GM18511 (cell line): ENCODE measurements at regions not wholly inside any gene's neighbourhood (a gene's known extent, or its start where the extent isn't known, plus 50 kb on each side); places are given as distances from the start of the nearest gene placed in this dataset.

Experiments used
- ATAC-seq: cut with Tn5 transposase; IDR thresholded peaks from one replicate; pipeline ENCODE4 v1.9.1; 2021; ENCODE audit warnings: mild to moderate bottlenecking, moderate library complexity; ENCODE audit not compliant: unreplicated experiment

GRCh38 chr4:149927514-149927913 is 111.9 kb upstream of the IQCM start:
- ATAC-seq, result no peak

- ATAC-seq, result no peak
Observed at GRCh38 chr4:149928507-149928906, 112.9 kb upstream of the IQCM start.

GRCh38 chr4:149931431-149931830 is 115.8 kb upstream of the IQCM start:
- ATAC-seq, result no peak

GRCh38 chr4:149932188-149932587 is 116.5 kb upstream of the IQCM start:
- ATAC-seq, result no peak

GRCh38 chr4:149933120-149933519 is 117.5 kb upstream of the IQCM start:
- ATAC-seq, result no peak

GRCh38 chr4:149933883-149934282 is 118.2 kb upstream of the IQCM start:
- ATAC-seq, result no peak

- ATAC-seq, result no peak
Observed at GRCh38 chr4:149949381-149949780, 128.9 kb upstream of the DCLK2 start.

GRCh38 chr4:149951152-149951900 is 126.9 kb upstream of the DCLK2 start:
- ATAC-seq, result no peak

- no peak for ATAC-seq
Observed at GRCh38 chr4:149952101-149952500, 126.1 kb upstream of the DCLK2 start.

GRCh38 chr4:149952716-149953115 is 125.5 kb upstream of the DCLK2 start:
- no peak for ATAC-seq

- no peak for ATAC-seq
Observed at GRCh38 chr4:149955780-149956390, 122.4 kb upstream of the DCLK2 start.

GRCh38 chr4:149956678-149957077 is 121.6 kb upstream of the DCLK2 start:
- no peak for ATAC-seq

GRCh38 chr4:149961876-149962597 is 116.2 kb upstream of the DCLK2 start:
- ATAC-seq, result no peak

- ATAC-seq, result no peak
Observed at GRCh38 chr4:149964001-149964796, 114.0 kb upstream of the DCLK2 start.

GRCh38 chr4:149965206-149965605 is 113.0 kb upstream of the DCLK2 start:
- ATAC-seq, result no peak

GRCh38 chr4:149972407-149972806 is 105.8 kb upstream of the DCLK2 start:
- ATAC-seq, result no peak

- ATAC-seq, result no peak
Observed at GRCh38 chr4:149973181-149973580, 105.1 kb upstream of the DCLK2 start.

- ATAC-seq, result no peak
Observed at GRCh38 chr4:149975172-149975571, 103.1 kb upstream of the DCLK2 start.

GRCh38 chr4:149980121-149980682 is 98.0 kb upstream of the DCLK2 start:
- ATAC-seq, result peak; percentile 32

- ATAC-seq, result peak; percentile 87
Observed at GRCh38 chr4:149980941-149981340, 97.3 kb upstream of the DCLK2 start.

GRCh38 chr4:149983401-149983800 is 94.8 kb upstream of the DCLK2 start:
- ATAC-seq, result no peak
